B cell (primary cell): ENCODE measurements at regions not wholly inside any gene's neighbourhood (a gene's known extent, or its start where the extent isn't known, plus 50 kb on each side); places are given as distances from the start of the nearest gene placed in this dataset.

Experiments
- ATAC-seq: fragments of 200-7000 bp; cut with Tn5 transposase; one replicate; pipeline ENCODE4 v1.10.0; 2021; ENCODE audit warnings: low read depth, mild to moderate bottlenecking, moderate number of reproducible peaks, moderate library complexity
- CTCF ChIA-PET: fragments of 350-600 bp; sonication (Branson Sonifier 250); formaldehyde crosslinking; loops from one replicate; lab custom pipeline; 2021; ENCODE audit warnings: antibody characterized with exemption, inconsistent platforms; lab: Charles Lee
- POLR2A ChIA-PET: fragments of 350-600 bp; sonication (Branson Sonifier 250); formaldehyde crosslinking; loops from one replicate; lab custom pipeline; 2021; ENCODE audit warnings: antibody characterized with exemption; lab: Charles Lee
- DNase-seq: peaks from one replicate; pipeline ENCODE4 v3.0.0; 2013
- H2AFZ ChIP-seq: 2 replicates; pipeline ENCODE4 v1.6.1; 2012; ENCODE audit warnings: mild to moderate bottlenecking, low read depth, low read length; ENCODE audit not compliant: insufficient read depth, poor library complexity, severe bottlenecking
- H3K27ac ChIP-seq, 2 donors: 1 replicate in 1 of 2; 2 replicates in 1 of 2; pipeline ENCODE4 v1.5.1; 2012 to 2013; ENCODE audit warnings: low read length in 2 of 2, mild to moderate bottlenecking in 2 of 2, moderate library complexity in 1 of 2
- H3K27me3 ChIP-seq, 4 experiments: fragments of 200-600 bp in 1 of 4; sonication (generic) in 1 of 4; replicated peaks in 1 of 4; 1 replicate in 2 of 4; 2 replicates in 2 of 4; pipeline versions ENCODE4 v1.6.1 to v1.7.0; 2013 to 2016; ENCODE audit warnings: low read length in 3 of 4, mild to moderate bottlenecking in 2 of 4, mixed read lengths in 1 of 4, moderate library complexity in 1 of 4; ENCODE audit not compliant: insufficient read depth in 4 of 4, control insufficient read depth in 3 of 4; ENCODE audit errors: control extremely low read depth in 1 of 4
- H3K36me3 ChIP-seq, 2 experiments: replicated peaks in 1 of 2; 1 replicate in 1 of 2; 2 replicates in 1 of 2; pipeline versions ENCODE4 v1.6.1 to v1.7.1; 2013; ENCODE audit warnings: low read length in 1 of 2; ENCODE audit not compliant: insufficient read depth in 2 of 2, control insufficient read depth in 1 of 2; ENCODE audit errors: control extremely low read depth in 1 of 2, extremely low read depth in 1 of 2
- H3K4me1 ChIP-seq, 2 donors: fragments of 200-600 bp in 1 of 2; sonication (generic) in 1 of 2; 1 replicate in 1 of 2; 2 replicates in 1 of 2; pipeline versions ENCODE4 v1.5.1 to v1.6.1; 2013 to 2017; ENCODE audit warnings: low read length in 2 of 2; ENCODE audit not compliant: control insufficient read depth in 2 of 2, insufficient read depth in 2 of 2
- H3K4me2 ChIP-seq: replicated peaks from 2 replicates; pipeline ENCODE3; 2012; ENCODE audit warnings: mild to moderate bottlenecking, low read depth, low read length; ENCODE audit not compliant: poor library complexity, severe bottlenecking
- H3K4me3 ChIP-seq, 5 experiments: fragments of 200-600 bp in 1 of 5; sonication (generic) in 1 of 5; 1 replicate in 3 of 5; 2 replicates in 2 of 5; pipeline versions ENCODE4 v1.5.1 to v1.7.0; 2011 to 2016; ENCODE audit warnings: low read length in 4 of 5, mild to moderate bottlenecking in 4 of 5, low read depth in 2 of 5, control low read depth in 1 of 5, moderate library complexity in 1 of 5; ENCODE audit not compliant: insufficient read depth in 1 of 5; ENCODE audit errors: control extremely low read depth in 1 of 5, extremely low read depth in 1 of 5
- H3K79me2 ChIP-seq: fragments of 200-600 bp; sonication (generic); one replicate; pipeline ENCODE4 v1.6.0; 2016; ENCODE audit warnings: low read length; ENCODE audit not compliant: control insufficient read depth, insufficient read depth
- H3K9ac ChIP-seq: fragments of 200-600 bp; sonication (generic); 2 replicates; pipeline ENCODE4 v1.6.1; 2017; ENCODE audit warnings: mild to moderate bottlenecking, low read length, moderate library complexity
- H3K9me3 ChIP-seq, 3 donors: one replicate each; pipeline versions ENCODE4 v1.6.1 to v1.7.1; 2013; ENCODE audit warnings: low read length in 2 of 3; ENCODE audit not compliant: control insufficient read depth in 2 of 3, insufficient read depth in 1 of 3; ENCODE audit errors: control extremely low read depth in 1 of 3
- H4K20me1 ChIP-seq: 2 replicates; pipeline ENCODE4 v1.6.0; 2012; ENCODE audit warnings: mild to moderate bottlenecking, low read length; ENCODE audit not compliant: insufficient read depth, control insufficient read depth, poor library complexity, severe bottlenecking
- H3K27ac Mint-ChIP-seq: one replicate; pipeline ENCODE4 v1.8.0; 2021; ENCODE audit warnings: mixed read lengths
- H3K27me3 Mint-ChIP-seq: one replicate; pipeline ENCODE4 v1.8.0; 2021; ENCODE audit warnings: mixed read lengths
- H3K4me1 Mint-ChIP-seq: one replicate; pipeline ENCODE4 v1.8.0; 2021; ENCODE audit warnings: mixed read lengths
- H3K4me3 Mint-ChIP-seq: one replicate; pipeline ENCODE4 v1.8.0; 2021; ENCODE audit warnings: mixed read lengths
- H3K9me3 Mint-ChIP-seq: one replicate; pipeline ENCODE4 v1.8.0; 2022; ENCODE audit warnings: mixed read lengths; ENCODE audit not compliant: insufficient read depth
- CTCF ChIP-seq: fragments of 200-600 bp; IDR thresholded peaks from one replicate; pipeline ENCODE4 v1.8.0; 2022; ENCODE audit warnings: antibody characterized with exemption, mild to moderate bottlenecking
- EZH2 ChIP-seq: IDR thresholded peaks from 2 replicates; pipeline ENCODE4 v1.6.1; 2012; ENCODE audit warnings: borderline replicate concordance, low read depth, mild to moderate bottlenecking, moderate library complexity, low read length; ENCODE audit not compliant: insufficient read depth, poor library complexity, severe bottlenecking
- WGBS: methylation state at CpG from one replicate; pipeline ENCODE4 v1.1.5; 2013; ENCODE audit warnings: missing lambda C conversion rate; ENCODE audit not compliant: insufficient coverage; 5-methylcytosine and 5-hydroxymethylcytosine counted together
- intact Hi-C: fragments of 100-400 bp; cut with micrococcal nuclease; formaldehyde crosslinking; loops from one replicate; pipeline ENCODE4 v1.10.0; 2022

GRCh38 chr12:33795536-33795935 is 226.8 kb upstream of the ALG10 start:
- DNase-seq (no peak), ATAC-seq (no peak)
- Histone ChIP-seq H3K27me3 (no peaks in the 10 kb centered on the region), H4K20me1 (no peaks in the 10 kb centered on the region), H3K79me2 (no peaks in the 10 kb centered on the region), H3K9me3 (peaks cover 0 to 5% (median 1%) of the 10 kb centered on the region in 3 donors), H3K9ac (no peak overlapping the region), H3K4me1 (no peaks in the 10 kb centered on the region), H2AFZ (no peak overlapping the region), H3K4me2 (no peak overlapping the region), H3K36me3 (no peaks in the 10 kb centered on the region), H3K27ac (no peak overlapping the region), H3K4me3 (no peak overlapping the region)
- intact Hi-C loops, result no loop called here
- WGBS, result 100% methylated on average over 1 of the region's 3 CpGs
- H3K9me3 Mint-ChIP-seq, result peaks cover 11% of the 10 kb centered on the region
- no peak overlapping the region for H3K4me3 Mint-ChIP-seq
- no peak for TF ChIP-seq CTCF
- no peak for TF ChIP-seq EZH2
- no peak overlapping the region for H3K27ac Mint-ChIP-seq
- CTCF ChIA-PET, result no interaction called here
- POLR2A ChIA-PET, result no interaction called here
- H3K27me3 Mint-ChIP-seq, result no peaks in the 10 kb centered on the region
- H3K4me1 Mint-ChIP-seq, result no peaks in the 10 kb centered on the region

GRCh38 chr12:33813536-33813935 is 208.8 kb upstream of the ALG10 start:
- no peak overlapping the region for H3K27ac Mint-ChIP-seq
- Histone ChIP-seq H3K4me2 (no peak overlapping the region), H3K27ac (no peak overlapping the region), H3K9ac (no peak overlapping the region), H3K9me3 (peaks cover 0 to 10% (median 1%) of the 10 kb centered on the region in 3 donors), H3K79me2 (no peaks in the 10 kb centered on the region), H3K36me3 (no peaks in the 10 kb centered on the region), H3K4me1 (no peaks in the 10 kb centered on the region), H3K27me3 (no peaks in the 10 kb centered on the region), H4K20me1 (no peaks in the 10 kb centered on the region), H3K4me3 (no peak overlapping the region), H2AFZ (no peak overlapping the region)
- H3K9me3 Mint-ChIP-seq, result peaks cover 9% of the 10 kb centered on the region
- no peak for TF ChIP-seq CTCF
- TF ChIP-seq EZH2, result no peak
- no peak overlapping the region for H3K4me3 Mint-ChIP-seq
- no peak for DNase-seq
- intact Hi-C loops, result no loop called here
- ChIA-PET POLR2A (no interaction called here), CTCF (interaction anchor here (2.2 kb wide), 1 partner anchor 10 kb away, joined by 6 read pairs; no protein-coding TSS in a partner anchor)
- no peaks in the 10 kb centered on the region for H3K4me1 Mint-ChIP-seq
- ATAC-seq, result no peak
- WGBS, result no CpG with 5 or more reads among the region's 2 CpGs
- no peaks in the 10 kb centered on the region for H3K27me3 Mint-ChIP-seq
